ENCODE measurements at regions not wholly inside any gene's neighbourhood (a gene's known extent, or its start where the extent isn't known, plus 50 kb on each side); places are given as distances from the start of the nearest gene placed in this dataset.

GRCh38 chr5:175118700-175119309 lies 325.2 kb downstream of the DRD1 start:
- Histone ChIP-seq H2BK12ac (ENCODE audit: low read length) (no peak overlapping the region), H3K4me2 (ENCODE audit: low read length) (no peak overlapping the region), H3K14ac (ENCODE audit: low read length) (no peak overlapping the region), H3K4ac (ENCODE audit: low read depth, low read length) (no peak overlapping the region), H2AFZ (ENCODE audit: insufficient read depth, low read length, poor library complexity) (no peak overlapping the region), H3K23ac (ENCODE audit: low read length) (no peak overlapping the region), H3K79me2 (ENCODE audit: control insufficient read depth, insufficient read depth, low read length, poor library complexity) (no peaks in the 10 kb centered on the region), H3K27ac (ENCODE audit: low read depth, low read length) (no peak overlapping the region), H3K4me1 (ENCODE audit: control insufficient read depth in 1 of 2, insufficient read depth in 2 of 2, low read length in 2 of 2) (peaks cover 7 to 9% of the 10 kb centered on the region in 2 experiments), H3K79me1 (ENCODE audit: low read length) (peaks cover 2% of the 10 kb centered on the region), H3K18ac (ENCODE audit: low read length) (no peak overlapping the region), H3K36me3 (ENCODE audit: control insufficient read depth in 1 of 2, insufficient read depth in 2 of 2, low read length in 2 of 2) (no peaks in the 10 kb centered on the region), H4K8ac (ENCODE audit: low read depth, low read length) (no peak overlapping the region), H2AK5ac (ENCODE audit: low read length) (no peak overlapping the region), H3K27me3 (ENCODE audit: insufficient read depth, low read length) (no peaks in the 10 kb centered on the region), H3K9me3 (ENCODE audit: insufficient read depth, low read depth, low read length) (peaks cover 2% of the 10 kb centered on the region), H3K9ac (ENCODE audit: low read length) (no peak overlapping the region), H4K91ac (ENCODE audit: low read depth, low read length) (no peak overlapping the region), H2BK120ac (ENCODE audit: insufficient read depth, low read length, poor library complexity) (no peak overlapping the region), H4K12ac (ENCODE audit: low read depth, low read length) (no peak overlapping the region), H2BK5ac (ENCODE audit: low read depth, low read length, poor library complexity) (no peak overlapping the region), H3K4me3 (ENCODE audit: low read depth, low read length) (no peak overlapping the region)
- DNase-seq = no peak
- WGBS (ENCODE audit: extremely low coverage, insufficient coverage, insufficient read length) = no CpG with 5 or more reads among the region's 3 CpGs

GRCh38 chr5:175116466-175117048 lies 327.4 kb downstream of the DRD1 start:
- H3K4ac ChIP-seq (ENCODE audit: low read depth, low read length) = no peak overlapping the region
- H3K27ac ChIP-seq (ENCODE audit: low read depth, low read length) = no peak overlapping the region
- peaks cover 2% of the 10 kb centered on the region for H3K79me1 ChIP-seq (ENCODE audit: low read length)
- no peaks in the 10 kb centered on the region for H3K36me3 ChIP-seq (ENCODE audit: control insufficient read depth in 1 of 2, insufficient read depth in 2 of 2, low read length in 2 of 2)
- H3K9me3 ChIP-seq (ENCODE audit: insufficient read depth, low read depth, low read length) = peaks cover 2% of the 10 kb centered on the region
- no peak overlapping the region for H3K4me3 ChIP-seq (ENCODE audit: low read depth, low read length)
- peaks cover 7 to 9% of the 10 kb centered on the region in 2 experiments for H3K4me1 ChIP-seq (ENCODE audit: control insufficient read depth in 1 of 2, insufficient read depth in 2 of 2, low read length in 2 of 2)
- no peak overlapping the region for H4K12ac ChIP-seq (ENCODE audit: low read depth, low read length)
- no peak overlapping the region for H2AFZ ChIP-seq (ENCODE audit: insufficient read depth, low read length, poor library complexity)
- no peak overlapping the region for H3K18ac ChIP-seq (ENCODE audit: low read length)
- no peak overlapping the region for H2BK5ac ChIP-seq (ENCODE audit: low read depth, low read length, poor library complexity)
- no peak overlapping the region for H3K14ac ChIP-seq (ENCODE audit: low read length)
- H3K23ac ChIP-seq (ENCODE audit: low read length) = no peak overlapping the region
- WGBS (ENCODE audit: extremely low coverage, insufficient coverage, insufficient read length) = no CpG with 5 or more reads among the region's 3 CpGs
- H2AK5ac ChIP-seq (ENCODE audit: low read length) = no peak overlapping the region
- H4K8ac ChIP-seq (ENCODE audit: low read depth, low read length) = no peak overlapping the region
- no peak overlapping the region for H2BK12ac ChIP-seq (ENCODE audit: low read length)
- H3K79me2 ChIP-seq (ENCODE audit: control insufficient read depth, insufficient read depth, low read length, poor library complexity) = no peaks in the 10 kb centered on the region
- DNase-seq = no peak
- no peak overlapping the region for H4K91ac ChIP-seq (ENCODE audit: low read depth, low read length)
- H3K27me3 ChIP-seq (ENCODE audit: insufficient read depth, low read length) = no peaks in the 10 kb centered on the region
- H3K4me2 ChIP-seq (ENCODE audit: low read length) = no peak overlapping the region
- H2BK120ac ChIP-seq (ENCODE audit: insufficient read depth, low read length, poor library complexity) = no peak overlapping the region
- H3K9ac ChIP-seq (ENCODE audit: low read length) = no peak overlapping the region

GRCh38 chr5:175115831-175116230 lies 328.2 kb downstream of the DRD1 start:
- H3K36me3 ChIP-seq (ENCODE audit: control insufficient read depth in 1 of 2, insufficient read depth in 2 of 2, low read length in 2 of 2) = no peaks in the 10 kb centered on the region
- no peak overlapping the region for H4K91ac ChIP-seq (ENCODE audit: low read depth, low read length)
- no peaks in the 10 kb centered on the region for H3K27me3 ChIP-seq (ENCODE audit: insufficient read depth, low read length)
- H3K4me1 ChIP-seq (ENCODE audit: control insufficient read depth in 1 of 2, insufficient read depth in 2 of 2, low read length in 2 of 2) = peaks cover 7 to 9% of the 10 kb centered on the region in 2 experiments
- no peaks in the 10 kb centered on the region for H3K79me2 ChIP-seq (ENCODE audit: control insufficient read depth, insufficient read depth, low read length, poor library complexity)
- no peak overlapping the region for H3K14ac ChIP-seq (ENCODE audit: low read length)
- H3K23ac ChIP-seq (ENCODE audit: low read length) = no peak overlapping the region
- peak; percentile 8 to 68 for DNase-seq
- no peak overlapping the region for H2BK12ac ChIP-seq (ENCODE audit: low read length)
- no peak overlapping the region for H2AK5ac ChIP-seq (ENCODE audit: low read length)
- no peak overlapping the region for H3K18ac ChIP-seq (ENCODE audit: low read length)
- peak overlapping the region; percentile 39 for H3K4me2 ChIP-seq (ENCODE audit: low read length)
- no peak overlapping the region for H3K4ac ChIP-seq (ENCODE audit: low read depth, low read length)
- H4K12ac ChIP-seq (ENCODE audit: low read depth, low read length) = no peak overlapping the region
- H2AFZ ChIP-seq (ENCODE audit: insufficient read depth, low read length, poor library complexity) = no peak overlapping the region
- WGBS (ENCODE audit: extremely low coverage, insufficient coverage, insufficient read length) = no CpG with 5 or more reads among the region's 9 CpGs
- H2BK120ac ChIP-seq (ENCODE audit: insufficient read depth, low read length, poor library complexity) = no peak overlapping the region
- no peak overlapping the region for H2BK5ac ChIP-seq (ENCODE audit: low read depth, low read length, poor library complexity)
- peaks cover 2% of the 10 kb centered on the region for H3K79me1 ChIP-seq (ENCODE audit: low read length)
- no peak overlapping the region for H4K8ac ChIP-seq (ENCODE audit: low read depth, low read length)
- H3K4me3 ChIP-seq (ENCODE audit: low read depth, low read length) = no peak overlapping the region
- H3K9me3 ChIP-seq (ENCODE audit: insufficient read depth, low read depth, low read length) = peaks cover 2% of the 10 kb centered on the region
- no peak overlapping the region for H3K9ac ChIP-seq (ENCODE audit: low read length)
- H3K27ac ChIP-seq (ENCODE audit: low read depth, low read length) = no peak overlapping the region

- Histone ChIP-seq H3K79me1 (ENCODE audit: low read length) (peaks cover 2% of the 10 kb centered on the region), H3K18ac (ENCODE audit: low read length) (no peak overlapping the region), H2BK120ac (ENCODE audit: insufficient read depth, low read length, poor library complexity) (no peak overlapping the region), H4K8ac (ENCODE audit: low read depth, low read length) (no peak overlapping the region), H3K79me2 (ENCODE audit: control insufficient read depth, insufficient read depth, low read length, poor library complexity) (no peaks in the 10 kb centered on the region), H2BK12ac (ENCODE audit: low read length) (no peak overlapping the region), H4K12ac (ENCODE audit: low read depth, low read length) (no peak overlapping the region), H3K27ac (ENCODE audit: low read depth, low read length) (no peak overlapping the region), H3K14ac (ENCODE audit: low read length) (no peak overlapping the region), H2AFZ (ENCODE audit: insufficient read depth, low read length, poor library complexity) (no peak overlapping the region), H3K4me1 (ENCODE audit: control insufficient read depth in 1 of 2, insufficient read depth in 2 of 2, low read length in 2 of 2) (peaks cover 7 to 9% of the 10 kb centered on the region in 2 experiments), H4K91ac (ENCODE audit: low read depth, low read length) (no peak overlapping the region), H3K4me3 (ENCODE audit: low read depth, low read length) (no peak overlapping the region), H3K27me3 (ENCODE audit: insufficient read depth, low read length) (no peaks in the 10 kb centered on the region), H2AK5ac (ENCODE audit: low read length) (no peak overlapping the region), H3K23ac (ENCODE audit: low read length) (no peak overlapping the region), H3K4ac (ENCODE audit: low read depth, low read length) (no peak overlapping the region), H2BK5ac (ENCODE audit: low read depth, low read length, poor library complexity) (no peak overlapping the region), H3K9ac (ENCODE audit: low read length) (no peak overlapping the region), H3K9me3 (ENCODE audit: insufficient read depth, low read depth, low read length) (peaks cover 5% of the 10 kb centered on the region), H3K36me3 (ENCODE audit: control insufficient read depth in 1 of 2, insufficient read depth in 2 of 2, low read length in 2 of 2) (no peaks in the 10 kb centered on the region), H3K4me2 (ENCODE audit: low read length) (no peak overlapping the region)
- WGBS (ENCODE audit: extremely low coverage, insufficient coverage, insufficient read length) = no CpG with 5 or more reads among the region's 2 CpGs
- no peak for DNase-seq
Measured at GRCh38 chr5:175113947-175114346, 330.0 kb downstream of the DRD1 start.
